H1 (cell line): ENCODE measurements at regions not wholly inside any gene's neighbourhood (a gene's known extent, or its start where the extent isn't known, plus 50 kb on each side); places are given as distances from the start of the nearest gene placed in this dataset.

Experiments used
- CTCF ChIA-PET: fragments of 300-600 bp; sonication (Branson Sonifier 250); formaldehyde crosslinking; loops from one replicate; lab custom pipeline; 2021; ENCODE audit not compliant: partially characterized antibody; lab: Charles Lee
- POLR2A ChIA-PET: fragments of 300-600 bp; sonication (Branson Sonifier 250); formaldehyde crosslinking; loops from one replicate; lab custom pipeline; 2021; ENCODE audit warnings: inconsistent platforms; ENCODE audit not compliant: partially characterized antibody; lab: Charles Lee
- DNase-seq, 2 experiments: peaks; one replicate each; pipeline versions ENCODE4 v3.0.0 to v3.0.0-alpha.2; 2010 to 2022; ENCODE audit warnings: low spot score in 2 of 2, low read depth in 1 of 2, mixed read lengths in 1 of 2
- FAIRE-seq: peaks from 2 replicates; lab custom pipeline; 2011; peaks lifted over from hg19 to GRCh38; lab: Jason Lieb, UNC
- H2AFZ ChIP-seq: 2 replicates; pipeline ENCODE4 v1.8.1; 2012; ENCODE audit warnings: low read length, inconsistent platforms
- H2AK5ac ChIP-seq: 2 replicates; pipeline ENCODE4 v1.6.1; 2013; ENCODE audit warnings: low read depth, low read length
- H2BK120ac ChIP-seq: replicated peaks from 2 replicates; pipeline ENCODE3; 2013; ENCODE audit warnings: low read depth, low read length, inconsistent platforms
- H2BK12ac ChIP-seq: 2 replicates; pipeline ENCODE4 v1.6.1; 2013; ENCODE audit warnings: low read depth, low read length
- H2BK15ac ChIP-seq: 2 replicates; pipeline ENCODE4 v1.6.1; 2013; ENCODE audit warnings: low read length
- H2BK20ac ChIP-seq: 2 replicates; pipeline ENCODE4 v1.6.1; 2013; ENCODE audit warnings: low read length
- H2BK5ac ChIP-seq: 2 replicates; pipeline ENCODE4 v1.6.1; 2013; ENCODE audit warnings: low read depth, low read length
- H3K14ac ChIP-seq: 2 replicates; pipeline ENCODE4 v1.6.1; 2013; ENCODE audit warnings: inconsistent platforms; ENCODE audit not compliant: insufficient read length
- H3K18ac ChIP-seq: 2 replicates; pipeline ENCODE4 v1.6.1; 2013; ENCODE audit warnings: low read length; ENCODE audit errors: extremely low read depth
- H3K23ac ChIP-seq: 2 replicates; pipeline ENCODE4 v1.6.1; 2013; ENCODE audit warnings: inconsistent platforms; ENCODE audit not compliant: insufficient read length
- H3K23me2 ChIP-seq: 2 replicates; pipeline ENCODE4 v1.6.1; 2013; ENCODE audit warnings: low read depth, low read length
- H3K27ac ChIP-seq: 2 replicates; pipeline ENCODE4 v1.6.1; 2011; ENCODE audit warnings: low read depth, low read length, inconsistent platforms
- H3K27me3 ChIP-seq, 4 experiments: replicated peaks in 1 of 4; 1 replicate in 1 of 4; 2 replicates in 3 of 4; pipeline versions ENCODE4 v1.6.1 to v1.8.1; 2011 to 2013; ENCODE audit warnings: low read length in 3 of 4, mild to moderate bottlenecking in 3 of 4, inconsistent platforms in 2 of 4, mixed read lengths in 2 of 4, moderate library complexity in 1 of 4; ENCODE audit not compliant: control insufficient read depth in 3 of 4, insufficient read depth in 3 of 4; ENCODE audit errors: extremely low read depth in 1 of 4
- H3K36me3 ChIP-seq, 4 experiments: 2 replicates each; pipeline versions ENCODE4 v1.6.1 to v1.8.1; 2011 to 2013; ENCODE audit warnings: mild to moderate bottlenecking in 4 of 4, low read length in 3 of 4, moderate library complexity in 2 of 4, control low read depth in 1 of 4, inconsistent platforms in 1 of 4; ENCODE audit not compliant: insufficient read depth in 4 of 4, control insufficient read depth in 2 of 4
- H3K4ac ChIP-seq: replicated peaks from 2 replicates; pipeline ENCODE3; 2013; ENCODE audit warnings: low read length, low read depth, mixed read lengths, inconsistent platforms; ENCODE audit not compliant: insufficient read length
- H3K4me1 ChIP-seq, 4 experiments: replicated peaks in 1 of 4; 1 replicate in 1 of 4; 2 replicates in 3 of 4; pipeline versions ENCODE4 v1.6.1 to v1.8.1; 2011 to 2013; ENCODE audit warnings: low read length in 3 of 4, inconsistent platforms in 2 of 4, mixed read lengths in 1 of 4; ENCODE audit not compliant: insufficient read depth in 4 of 4, control insufficient read depth in 3 of 4
- H3K4me2 ChIP-seq, 2 experiments: 2 replicates each; pipeline versions ENCODE4 v1.6.1 to v1.8.1; 2011 to 2013; ENCODE audit warnings: low read depth in 2 of 2, low read length in 2 of 2, control low read depth in 1 of 2, inconsistent platforms in 1 of 2, mild to moderate bottlenecking in 1 of 2; ENCODE audit not compliant: insufficient read depth in 1 of 2
- H3K4me3 ChIP-seq, 4 experiments: fragments of 200-600, 300-600 bp in 1 of 4; sonication (generic), shearing (Covaris generic), sonication (Bioruptor Twin) in 1 of 4; 2 replicates each; pipeline versions ENCODE4 v1.5.1 to v1.8.1; 2011 to 2016; ENCODE audit warnings: low read length in 4 of 4, low read depth in 3 of 4, control low read depth in 2 of 4, inconsistent platforms in 2 of 4, mild to moderate bottlenecking in 2 of 4, mixed read lengths in 1 of 4, moderate library complexity in 1 of 4; ENCODE audit not compliant: insufficient read depth in 2 of 4; ENCODE audit errors: extremely low read depth in 1 of 4
- H3K56ac ChIP-seq: replicated peaks from 2 replicates; pipeline ENCODE3; 2013; ENCODE audit warnings: low read depth, mild to moderate bottlenecking, mixed read lengths, low read length, inconsistent platforms; ENCODE audit not compliant: insufficient read length
- H3K79me1 ChIP-seq: 2 replicates; pipeline ENCODE4 v1.6.1; 2013; ENCODE audit warnings: low read depth, low read length, control low read depth
- H3K79me2 ChIP-seq, 2 experiments: 2 replicates each; pipeline versions ENCODE4 v1.6.1 to v1.8.1; 2012 to 2013; ENCODE audit warnings: low read length in 2 of 2, mild to moderate bottlenecking in 2 of 2, inconsistent platforms in 1 of 2; ENCODE audit not compliant: insufficient read depth in 2 of 2, control insufficient read depth in 1 of 2
- H3K9ac ChIP-seq, 4 experiments: replicated peaks in 1 of 4; 1 replicate in 1 of 4; 2 replicates in 3 of 4; pipeline versions ENCODE4 v1.6.1 to v1.8.1; 2011 to 2013; ENCODE audit warnings: low read depth in 3 of 4, low read length in 3 of 4, control low read depth in 2 of 4, mild to moderate bottlenecking in 2 of 4, moderate library complexity in 2 of 4, inconsistent platforms in 1 of 4; ENCODE audit errors: extremely low read depth in 1 of 4
- H3K9me3 ChIP-seq, 2 experiments: 2 replicates each; pipeline versions ENCODE4 v1.6.1 to v1.8.1; 2012 to 2013; ENCODE audit warnings: mild to moderate bottlenecking in 2 of 2, moderate library complexity in 2 of 2, control low read depth in 1 of 2, inconsistent platforms in 1 of 2, low read depth in 1 of 2, low read length in 1 of 2, mixed read lengths in 1 of 2; ENCODE audit not compliant: insufficient read depth in 2 of 2
- H4K20me1 ChIP-seq, 2 experiments: replicated peaks in 1 of 2; 2 replicates each; pipeline versions ENCODE3 to v1.8.1; 2011 to 2013; ENCODE audit warnings: inconsistent platforms in 2 of 2, low read length in 2 of 2, mild to moderate bottlenecking in 1 of 2; ENCODE audit not compliant: insufficient read depth in 2 of 2, control insufficient read depth in 1 of 2
- H4K5ac ChIP-seq: 2 replicates; pipeline ENCODE4 v1.6.1; 2013; ENCODE audit warnings: low read length, low read depth, mixed read lengths, inconsistent platforms; ENCODE audit not compliant: insufficient read length
- H4K8ac ChIP-seq: 2 replicates; pipeline ENCODE4 v1.8.0; 2013; ENCODE audit warnings: mild to moderate bottlenecking, moderate library complexity, low read length, inconsistent platforms; ENCODE audit not compliant: insufficient read depth; ENCODE audit errors: extremely low read depth
- H4K91ac ChIP-seq: replicated peaks from 2 replicates; pipeline ENCODE3; 2013; ENCODE audit warnings: low read length, mixed read lengths, inconsistent platforms; ENCODE audit not compliant: insufficient read length
- BCL11A ChIP-seq, 2 experiments: IDR thresholded peaks; one replicate each; pipeline ENCODE4 v1.6.1; 2011; ENCODE audit warnings: low read depth in 2 of 2, low read length in 2 of 2, mild to moderate bottlenecking in 2 of 2
- CBX5 ChIP-seq: fragments of 300-800, 300-1000 bp; sonication (generic); IDR thresholded peaks from 2 replicates; pipeline ENCODE4 v1.7.1; 2016; ENCODE audit warnings: antibody characterized with exemption, low read length, low read depth
- GABPA ChIP-seq: IDR thresholded peaks from 2 replicates; pipeline ENCODE4 v1.6.1; 2011; ENCODE audit warnings: mild to moderate bottlenecking, low read length, moderate library complexity, borderline replicate concordance; ENCODE audit not compliant: insufficient read depth
- HDAC2 ChIP-seq, 2 experiments: fragments of 300-600 bp in 1 of 2; sonication (generic) in 1 of 2; IDR thresholded peaks; 2 replicates each; pipeline ENCODE4 v1.6.1; 2011 to 2012; ENCODE audit warnings: low read depth in 2 of 2, low read length in 2 of 2, mild to moderate bottlenecking in 2 of 2, moderate library complexity in 2 of 2, borderline replicate concordance in 1 of 2, inconsistent platforms in 1 of 2
- HDAC6 ChIP-seq: IDR thresholded peaks from one replicate; pipeline ENCODE4 v1.7.1; 2012; ENCODE audit warnings: low read depth, mild to moderate bottlenecking, inconsistent platforms, low read length, moderate library complexity
- NANOG ChIP-seq: IDR thresholded peaks from 2 replicates; pipeline ENCODE4 v1.6.1; 2011; ENCODE audit warnings: low read length, low read depth, mild to moderate bottlenecking, inconsistent platforms; ENCODE audit not compliant: insufficient read depth, poor library complexity, severe bottlenecking
- POU5F1 ChIP-seq: IDR thresholded peaks from 2 replicates; pipeline ENCODE4 v1.6.1; 2011; ENCODE audit warnings: low read depth, mild to moderate bottlenecking, low read length, moderate library complexity
- RNF2 ChIP-seq: fragments of 200-900, 300-1000 bp; sonication (generic); IDR thresholded peaks from 2 replicates; pipeline ENCODE4 v1.7.1; 2016; ENCODE audit warnings: borderline replicate concordance, low read depth, mild to moderate bottlenecking, antibody characterized with exemption, low read length; ENCODE audit not compliant: poor library complexity, severe bottlenecking; ENCODE audit errors: missing control alignments
- SIRT6 ChIP-seq: IDR thresholded peaks from one replicate; pipeline ENCODE4 v1.7.1; 2012; ENCODE audit warnings: low read length, inconsistent platforms
- SP4 ChIP-seq: IDR thresholded peaks from 2 replicates; pipeline ENCODE4 v1.6.1; 2012; ENCODE audit warnings: low read length, inconsistent platforms
- SUZ12 ChIP-seq: fragments of 200-600 bp; sonication (generic); IDR thresholded peaks from 2 replicates; pipeline ENCODE4 v1.6.1; 2012; ENCODE audit warnings: mild to moderate bottlenecking, inconsistent platforms, low read length, moderate library complexity, mixed read lengths
- YY1 ChIP-seq: IDR thresholded peaks from 2 replicates; pipeline ENCODE4 v1.6.1; 2011; ENCODE audit warnings: low read depth, mild to moderate bottlenecking, low read length
- ZNF274 ChIP-seq: IDR thresholded peaks from 2 replicates; pipeline ENCODE4 v1.7.0; 2012; ENCODE audit warnings: low read length, borderline replicate concordance; ENCODE audit errors: extremely low read depth
- WGBS, 2 experiments: shearing (Covaris generic) in 1 of 2; methylation state at CpG; one replicate each; pipeline versions ENCODE4 v1.1.6 to v1.1.7; 2013 to 2015; ENCODE audit warnings: low lambda C conversion rate in 2 of 2, mixed read lengths in 2 of 2, inconsistent platforms in 1 of 2, low coverage in 1 of 2, missing lambda C conversion rate in 1 of 2; ENCODE audit not compliant: insufficient replicate concordance in 2 of 2, insufficient coverage in 1 of 2, insufficient read length in 1 of 2; ENCODE audit errors: extremely low coverage in 1 of 2, missing lambda C conversion rate in 1 of 2; 5-methylcytosine and 5-hydroxymethylcytosine counted together
- TF ChIP-seq, protein P1 (sequence below): IDR thresholded peaks from 2 replicates; pipeline ENCODE4 v1.6.1; 2011; ENCODE audit warnings: low read depth, mild to moderate bottlenecking, low read length; ENCODE audit not compliant: insufficient read depth

GRCh38 chr1:57986432-57986831 lies 560.1 kb downstream of the OMA1 start:
- no peak overlapping the region for H3K27ac ChIP-seq
- H3K9me3 ChIP-seq, result no peaks in the 10 kb centered on the region
- no peak overlapping the region for H3K23ac ChIP-seq
- H2BK15ac ChIP-seq, result no peak overlapping the region
- no peaks in the 10 kb centered on the region; a peak in 1 of 7 replicates for H3K27me3 ChIP-seq
- H3K4ac ChIP-seq, result no peak overlapping the region
- DNase-seq, result no peak
- ChIA-PET CTCF (no interaction called here), POLR2A (no interaction called here)
- no peaks in the 10 kb centered on the region for H3K79me1 ChIP-seq
- H3K56ac ChIP-seq, result no peak overlapping the region
- H2BK20ac ChIP-seq, result no peak overlapping the region; the same call in 1 of the 2 replicates
- H2AFZ ChIP-seq, result no peak overlapping the region
- no peak overlapping the region for H3K9ac ChIP-seq
- H3K36me3 ChIP-seq, result no peaks in the 10 kb centered on the region
- H2AK5ac ChIP-seq, result no peak overlapping the region
- H3K14ac ChIP-seq, result no peak overlapping the region
- no peak overlapping the region for H2BK5ac ChIP-seq
- peaks cover 4 to 24% (median 14%) of the 10 kb centered on the region in 4 experiments; a peak in 5 of 7 replicates for H3K4me1 ChIP-seq
- no peak for FAIRE-seq
- no peak overlapping the region for H2BK12ac ChIP-seq
- no peaks in the 10 kb centered on the region for H3K79me2 ChIP-seq
- H4K5ac ChIP-seq, result no peak overlapping the region
- no peak overlapping the region for H3K4me2 ChIP-seq
- H2BK120ac ChIP-seq, result no peak overlapping the region
- WGBS, 2 experiments, result 77% methylated on average over 5 of the region's 5 CpGs; no CpG with 5 or more reads in 1 of the 2 experiments
- no peak overlapping the region for H4K8ac ChIP-seq
- no peak overlapping the region for H4K91ac ChIP-seq
- no peaks in the 10 kb centered on the region for H4K20me1 ChIP-seq
- H3K23me2 ChIP-seq, result no peaks in the 10 kb centered on the region
- H3K18ac ChIP-seq, result no peak overlapping the region
- no peak overlapping the region for H3K4me3 ChIP-seq
- TF ChIP-seq SIRT6 (no peak), RNF2 (no peak), SP4 (no peak), GABPA (no peak), HDAC6 (no peak), NANOG (no peak), BCL11A (IDR thresholded peaks at IDR 0.05; ENCODE audit: low read depth in 2 of 2, low read length in 2 of 2) (no peak), HDAC2 (IDR thresholded peaks at IDR 0.05; ENCODE audit: borderline replicate concordance in 1 of 2, low read depth in 2 of 2, low read length in 2 of 2) (no peak), CBX5 (no peak), POU5F1 (no peak), YY1 (no peak), SUZ12 (no peak), ZNF274 (no peak)
- TF ChIP-seq, protein P1, sequence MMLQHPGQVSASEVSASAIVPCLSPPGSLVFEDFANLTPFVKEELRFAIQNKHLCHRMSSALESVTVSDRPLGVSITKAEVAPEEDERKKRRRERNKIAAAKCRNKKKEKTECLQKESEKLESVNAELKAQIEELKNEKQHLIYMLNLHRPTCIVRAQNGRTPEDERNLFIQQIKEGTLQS, result no peak
